GM18907 (cell line): ENCODE measurements at regions not wholly inside any gene's neighbourhood (a gene's known extent, or its start where the extent isn't known, plus 50 kb on each side); places are given as distances from the start of the nearest gene placed in this dataset.

Source experiments
- ATAC-seq: cut with Tn5 transposase; IDR thresholded peaks from one replicate; pipeline ENCODE4 v1.9.1; 2021; ENCODE audit warnings: mild to moderate bottlenecking, moderate library complexity; ENCODE audit not compliant: unreplicated experiment

DNA sequence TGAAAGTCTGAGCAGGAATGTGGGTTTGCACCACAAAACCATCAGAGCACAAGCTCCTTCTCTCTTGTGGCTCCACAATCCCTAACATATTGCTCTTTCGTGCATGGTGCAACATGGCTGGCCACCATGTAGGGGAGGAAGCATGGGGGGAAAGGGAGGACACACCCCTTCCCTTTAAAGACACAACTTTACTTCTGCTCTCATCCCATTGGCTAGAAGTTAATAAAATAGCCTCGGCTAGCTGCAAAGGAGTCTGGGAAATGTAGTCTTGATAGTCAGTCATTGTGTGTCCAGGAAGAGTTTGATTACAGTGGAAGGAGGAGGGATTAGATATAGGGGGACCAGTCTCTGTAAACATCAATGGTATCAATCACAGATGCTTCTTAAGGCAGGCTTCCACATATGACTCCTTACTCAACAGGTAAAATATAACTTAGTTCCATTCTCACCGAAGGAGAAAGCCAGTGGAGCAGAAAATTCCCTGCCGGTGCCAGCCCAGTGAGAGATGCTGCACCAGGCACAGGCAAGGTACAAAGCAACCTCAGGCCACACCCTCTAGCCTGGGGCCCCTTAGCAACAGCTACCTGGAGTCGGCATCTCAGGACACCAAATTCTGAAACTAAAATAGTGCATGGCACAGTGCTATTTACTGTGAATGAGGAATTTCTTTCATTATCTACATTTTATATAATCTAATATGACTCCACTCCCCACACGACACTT is 124.7 kb upstream of the CTBP2 start:
- ATAC-seq: no peak

DNA sequence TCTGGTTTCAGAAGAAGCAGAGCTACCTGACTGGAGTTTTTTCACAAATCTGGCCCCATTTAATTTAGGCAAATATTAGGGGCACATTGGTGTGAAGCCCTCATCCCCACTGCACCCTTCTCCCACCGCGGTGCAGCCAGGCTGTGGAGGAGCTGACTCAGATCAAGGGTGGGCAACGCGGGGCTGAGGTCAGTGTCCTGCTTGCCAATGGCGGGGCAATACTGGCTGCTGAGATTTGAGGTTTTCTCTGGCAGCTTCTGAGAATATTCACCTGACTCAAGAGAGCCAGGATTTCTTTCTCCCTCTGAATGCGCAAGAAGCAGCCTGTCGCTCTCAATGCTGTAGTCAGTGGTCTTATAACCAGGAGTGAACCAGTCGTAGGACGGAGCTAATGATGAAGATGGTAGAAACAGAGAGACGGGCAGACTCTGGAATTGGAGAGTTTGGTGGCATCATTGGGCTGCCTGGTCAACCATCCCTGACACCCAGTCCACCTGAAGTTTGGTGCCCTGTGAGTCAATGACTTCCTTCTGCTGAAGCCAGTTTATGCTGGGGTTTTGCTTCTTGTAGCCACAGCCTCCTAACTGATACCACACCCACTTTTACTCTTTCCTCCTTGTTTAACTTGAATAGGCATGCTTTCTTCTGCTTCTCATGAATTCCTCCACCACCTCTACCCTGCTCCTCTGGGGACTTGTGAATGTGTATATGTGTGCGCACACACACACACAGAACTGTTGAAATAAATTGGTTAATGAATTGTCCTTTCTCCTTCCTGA is 123.7 kb upstream of the CTBP2 start:
- no peak for ATAC-seq

- no peak for ATAC-seq
These were observed 123.0 kb upstream of the CTBP2 start for GRCh38 chr10:125283191-125283835.

- no peak for ATAC-seq
These were observed 120.7 kb upstream of the CTBP2 start for GRCh38 chr10:125281091-125281490.

GRCh38 chr10:125276133-125276532 is 115.8 kb upstream of the CTBP2 start:
- no peak for ATAC-seq

GRCh38 chr10:125274961-125275360 is 114.6 kb upstream of the CTBP2 start:
- ATAC-seq: no peak

- no peak for ATAC-seq
These were observed 112.7 kb upstream of the CTBP2 start for GRCh38 chr10:125273023-125273422.

DNA sequence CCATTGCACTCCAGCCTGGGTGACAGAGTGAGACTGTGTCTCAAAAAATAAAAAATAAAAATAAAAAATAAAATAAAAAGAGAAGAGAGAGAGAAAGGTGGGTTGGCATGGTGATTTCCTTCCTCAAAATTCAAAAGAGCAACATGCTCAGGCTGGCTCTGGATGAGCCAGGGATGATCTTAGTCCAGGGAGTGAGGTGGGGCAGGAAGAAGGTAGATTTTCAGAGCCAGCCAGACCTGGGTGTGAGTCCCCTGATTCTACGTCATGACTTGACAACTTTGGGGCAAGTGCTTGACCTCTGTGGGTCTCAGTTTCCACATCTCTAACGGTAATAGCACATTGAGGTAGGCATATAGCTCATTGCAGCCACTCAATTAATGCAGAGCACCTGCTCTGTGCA is 109.4 kb upstream of the CTBP2 start:
- no peak for ATAC-seq

DNA sequence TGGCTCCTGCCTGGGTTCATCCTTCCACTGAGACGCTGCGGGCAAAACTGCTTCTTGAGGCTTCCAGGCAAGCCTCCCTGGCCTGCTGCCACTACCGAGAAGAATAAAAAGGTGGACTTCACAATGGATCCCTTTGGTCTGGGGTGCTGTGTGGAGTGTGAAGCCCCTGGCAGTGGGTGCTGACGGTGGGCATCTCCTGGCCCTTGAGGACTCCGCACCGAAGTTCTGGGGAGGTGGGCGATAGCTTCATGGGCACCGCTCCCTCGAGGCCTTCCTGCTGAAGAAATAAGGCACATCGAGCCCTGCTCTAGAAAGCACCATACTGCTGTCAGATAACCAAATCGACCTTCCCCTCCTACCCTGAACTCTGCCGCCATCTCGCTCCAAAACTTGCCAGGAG is 106.6 kb upstream of the CTBP2 start:
- ATAC-seq: no peak

GRCh38 chr10:125266541-125266940 is 106.2 kb upstream of the CTBP2 start:
- no peak for ATAC-seq

- ATAC-seq: no peak
These were observed 105.2 kb upstream of the CTBP2 start for GRCh38 chr10:125265579-125265955.

- no peak for ATAC-seq
These were observed 104.6 kb upstream of the CTBP2 start for GRCh38 chr10:125264757-125265578.

DNA sequence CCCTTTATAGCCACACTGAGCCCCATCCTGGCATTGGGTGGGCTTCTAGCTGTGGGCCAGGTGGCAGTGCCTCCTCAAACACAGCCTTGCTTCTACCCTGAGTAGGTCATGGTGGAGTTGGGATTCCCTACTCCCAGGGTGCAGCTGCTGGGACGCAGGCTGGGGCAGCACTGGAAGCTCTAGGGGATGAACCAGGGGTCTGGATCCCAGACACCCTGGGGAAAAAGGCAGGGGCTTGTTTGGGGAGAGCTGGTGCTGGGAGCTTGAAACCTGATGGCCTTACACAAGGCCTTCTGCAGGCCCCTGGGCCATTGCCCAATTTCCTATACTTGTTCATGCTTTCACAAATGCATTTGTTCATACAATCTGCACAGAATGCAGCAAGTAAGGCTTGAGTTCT is 103.7 kb upstream of the CTBP2 start:
- no peak for ATAC-seq

GRCh38 chr10:125263551-125263950 is 103.2 kb upstream of the CTBP2 start:
- ATAC-seq: no peak

DNA sequence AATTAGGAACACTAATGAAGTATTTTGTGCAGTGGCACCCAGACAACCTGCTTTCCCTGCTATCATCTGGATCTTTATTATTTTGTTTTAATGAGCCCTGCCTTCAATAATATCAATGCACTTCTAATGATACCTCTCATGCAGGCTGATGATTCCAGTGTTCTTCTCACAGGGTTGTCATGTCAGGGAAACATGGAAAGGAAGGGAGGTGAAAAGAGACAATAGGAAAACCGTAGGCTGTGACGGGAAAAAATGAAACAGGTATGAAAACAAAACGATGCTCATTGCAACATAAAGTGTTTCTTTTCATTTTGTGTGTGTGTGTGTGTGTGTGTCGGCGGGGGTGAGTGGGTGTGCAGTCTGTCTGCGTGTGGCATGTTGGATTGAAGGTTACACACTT is 102.6 kb upstream of the CTBP2 start:
- no peak for ATAC-seq

DNA sequence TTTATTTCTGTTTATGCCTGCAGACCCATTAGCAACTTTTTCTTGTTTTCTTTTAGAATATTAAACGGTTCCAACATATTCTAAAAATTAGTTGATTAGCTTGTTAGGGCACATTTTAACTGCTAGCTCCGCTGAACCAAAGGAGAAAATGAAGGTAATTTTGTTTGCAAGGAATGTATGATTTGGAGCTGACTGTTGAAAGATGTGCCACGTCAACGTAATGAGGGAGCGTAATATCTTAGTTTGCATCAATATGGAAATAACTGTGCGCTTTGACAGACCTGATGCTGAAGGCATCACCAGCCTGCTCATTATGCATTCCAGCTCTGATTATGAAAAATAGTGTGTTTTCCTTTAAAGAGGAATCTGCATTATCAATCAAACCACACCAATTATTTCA is 102.0 kb upstream of the CTBP2 start:
- ATAC-seq: no peak

DNA sequence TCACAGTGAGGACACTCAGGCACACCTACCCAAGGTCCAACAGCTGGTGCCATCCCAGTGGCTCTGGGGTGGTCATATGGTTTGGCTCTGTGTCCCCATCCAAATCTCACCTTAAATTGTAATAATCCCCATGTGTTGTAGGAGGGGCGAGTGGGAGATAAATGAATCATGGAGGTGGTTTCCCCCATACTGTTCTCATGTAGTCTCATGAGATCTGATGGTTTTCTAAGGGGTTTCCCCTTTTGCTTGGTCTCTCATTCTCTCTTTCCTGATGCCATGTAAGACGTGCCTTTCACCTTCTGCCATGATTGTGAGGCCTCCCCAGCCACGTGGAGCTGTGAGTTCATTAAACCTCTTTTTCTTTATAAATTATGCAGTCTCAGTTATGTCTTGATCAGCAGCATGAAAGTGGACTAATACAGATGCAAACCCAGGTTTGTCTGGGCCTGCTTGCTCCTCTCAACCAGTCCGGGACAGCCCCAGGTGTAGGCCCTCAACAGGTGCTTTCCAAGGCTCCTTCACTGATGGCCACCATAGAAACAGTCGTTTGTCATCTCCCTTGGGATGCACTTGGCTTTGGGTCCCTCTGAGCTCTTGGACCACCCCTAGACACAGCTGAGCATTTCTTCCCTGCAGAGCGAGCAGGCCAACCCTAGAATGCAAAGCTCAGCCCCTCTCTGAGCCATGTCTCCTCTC is 101.3 kb upstream of the CTBP2 start:
- ATAC-seq: no peak

DNA sequence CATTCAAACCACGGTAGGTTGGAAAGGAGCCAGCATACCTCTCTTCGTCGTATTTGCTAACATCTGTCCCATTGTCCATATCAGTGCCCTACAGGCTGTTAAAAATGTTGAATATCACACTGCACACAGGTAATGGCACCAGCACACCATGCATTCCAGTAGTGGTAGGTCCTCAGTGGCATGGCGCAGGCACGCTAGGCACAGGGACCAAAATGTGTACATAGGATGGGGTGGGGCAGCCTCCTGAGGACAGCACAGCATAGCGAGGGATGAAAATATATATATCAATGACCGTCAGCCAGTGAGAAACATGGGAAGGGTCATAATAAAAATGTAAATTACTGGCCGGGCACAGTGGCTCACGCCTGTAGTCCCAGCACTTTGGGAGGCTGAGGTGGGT is 99.9 kb upstream of the CTBP2 start:
- ATAC-seq: no peak

DNA sequence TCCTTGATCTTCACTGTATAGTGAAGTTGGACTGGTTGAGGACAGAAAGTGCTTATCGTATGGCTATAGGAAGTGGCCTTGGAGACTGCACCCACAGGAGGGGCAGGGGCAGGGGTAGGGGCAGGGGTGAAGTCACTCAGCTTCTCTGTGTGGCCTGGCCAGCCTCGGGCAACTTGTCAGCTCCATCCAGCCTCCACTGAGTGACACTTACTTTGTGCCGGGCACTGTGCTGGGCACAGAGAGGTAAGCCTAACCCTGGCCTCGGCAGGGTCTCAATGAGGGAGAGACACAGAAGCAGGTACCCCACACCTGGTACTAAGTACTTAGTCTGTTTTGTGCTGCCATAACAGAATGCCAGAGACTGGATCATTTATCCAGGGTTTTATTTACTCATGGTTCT is 99.3 kb upstream of the CTBP2 start:
- ATAC-seq: no peak

DNA sequence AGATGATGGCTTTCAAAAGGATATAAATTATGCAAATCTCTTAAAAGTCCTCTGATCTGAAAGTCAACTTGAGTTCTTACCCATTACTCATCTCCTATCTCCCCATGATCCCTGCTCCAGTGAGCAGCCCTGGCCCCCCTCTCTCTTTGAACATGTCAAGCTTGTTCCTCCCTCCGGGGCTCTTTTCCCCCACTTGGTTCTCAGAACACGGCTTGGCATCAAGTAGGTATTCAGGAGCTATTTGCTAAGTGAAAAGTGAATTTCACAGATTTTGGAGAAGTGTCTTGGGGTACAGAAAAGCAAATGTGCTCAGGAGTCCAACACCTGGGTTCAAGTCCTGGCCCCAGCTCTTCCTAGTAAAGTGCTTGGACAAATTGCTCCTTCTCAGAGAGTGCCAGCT is 98.3 kb upstream of the CTBP2 start:
- ATAC-seq: no peak
